ENCODE measurements at regions not wholly inside any gene's neighbourhood (a gene's known extent, or its start where the extent isn't known, plus 50 kb on each side); places are given as distances from the start of the nearest gene placed in this dataset.

GRCh38 chr4:19806865-19807264 lies 444.8 kb upstream of the SLIT2 start:
- no peak for TF ChIP-seq POLR2A (IDR thresholded peaks at IDR 0.05; ENCODE audit: low read depth, low read length)
- TF ChIP-seq POLR2AphosphoS5 (IDR thresholded peaks at IDR 0.05; ENCODE audit: low read depth, low read length): no peak
